Right atrium auricular region (tissue), 2 donors: ENCODE measurements at regions not wholly inside any gene's neighbourhood (a gene's known extent, or its start where the extent isn't known, plus 50 kb on each side); places are given as distances from the start of the nearest gene placed in this dataset.

Experiments
- DNase-seq: peaks from one replicate; pipeline ENCODE4 v3.0.0-alpha.2; 2019; ENCODE audit warnings: low spot score
- H3K27ac ChIP-seq, 2 donors: fragments of 200-600 bp; sonication (generic); 1 replicate in 1 of 2; 2 replicates in 1 of 2; pipeline ENCODE4 v1.5.1; 2016 to 2019
- H3K27me3 ChIP-seq, 2 donors: fragments of 200-600 bp; sonication (generic); one replicate each; pipeline versions ENCODE4 v1.5.1 to v1.6.0; 2017 to 2019
- H3K36me3 ChIP-seq: fragments of 200-600 bp; sonication (generic); one replicate; pipeline ENCODE4 v1.5.1; 2016
- H3K4me1 ChIP-seq, 2 donors: fragments of 200-600 bp; sonication (generic); one replicate each; pipeline versions ENCODE4 v1.5.1 to v1.6.0; 2017 to 2019
- H3K4me3 ChIP-seq, 2 donors: fragments of 200-600 bp; sonication (generic); 1 replicate in 1 of 2; 2 replicates in 1 of 2; pipeline ENCODE4 v1.5.1; 2017 to 2019; ENCODE audit warnings: mild to moderate bottlenecking in 1 of 2, moderate library complexity in 1 of 2
- H3K9me3 ChIP-seq, 2 donors: fragments of 200-600 bp; sonication (generic); one replicate each; pipeline ENCODE4 v1.5.1; 2019
- CTCF ChIP-seq, 2 donors: fragments of 200-600 bp; sonication (generic); IDR thresholded peaks; one replicate each; pipeline ENCODE4 v1.5.1; 2019; ENCODE audit warnings: antibody characterized with exemption in 2 of 2

- no peaks in the 10 kb centered on the region for H3K36me3 ChIP-seq
- DNase-seq: no peak
- no peaks in the 10 kb centered on the region for H3K4me1 ChIP-seq
- TF ChIP-seq CTCF (IDR thresholded peaks at IDR 0.05): no peak
- no peak overlapping the region for H3K4me3 ChIP-seq
- no peaks in the 10 kb centered on the region for H3K9me3 ChIP-seq
- no peak overlapping the region for H3K27ac ChIP-seq
- H3K27me3 ChIP-seq: no peaks in the 10 kb centered on the region
Measured at GRCh38 chr16:65323655-65324237, 201.9 kb upstream of the CDH11 start.

- Histone ChIP-seq H3K36me3 (no peaks in the 10 kb centered on the region), H3K27ac (no peak overlapping the region), H3K27me3 (no peaks in the 10 kb centered on the region), H3K4me1 (peaks cover 0 to 8% of the 10 kb centered on the region in 2 donors), H3K9me3 (no peaks in the 10 kb centered on the region), H3K4me3 (no peak overlapping the region)
- TF ChIP-seq CTCF (IDR thresholded peaks at IDR 0.05): no peak
- DNase-seq: no peak
Measured at GRCh38 chr16:65319621-65320231, 197.9 kb upstream of the CDH11 start.

GRCh38 chr16:65318590-65319257, 196.9 kb upstream of the CDH11 start:
- TF ChIP-seq CTCF (IDR thresholded peaks at IDR 0.05): no peak

GRCh38 chr16:65318138-65318537, 196.3 kb upstream of the CDH11 start:
- H3K36me3 ChIP-seq: no peaks in the 10 kb centered on the region
- H3K4me1 ChIP-seq: peaks cover 0 to 14% of the 10 kb centered on the region in 2 donors
- no peak overlapping the region for H3K4me3 ChIP-seq
- H3K27ac ChIP-seq: no peak overlapping the region
- no peaks in the 10 kb centered on the region for H3K27me3 ChIP-seq
- no peaks in the 10 kb centered on the region for H3K9me3 ChIP-seq
- DNase-seq: no peak
- no peak for TF ChIP-seq CTCF (IDR thresholded peaks at IDR 0.05)

More at GRCh38 chr16:65318590-65319257, 196.9 kb upstream of the CDH11 start:
- Histone ChIP-seq H3K36me3 (no peaks in the 10 kb centered on the region), H3K4me1 (peaks cover 0 to 14% of the 10 kb centered on the region in 2 donors), H3K4me3 (no peak overlapping the region), H3K27ac (no peak overlapping the region), H3K27me3 (no peaks in the 10 kb centered on the region), H3K9me3 (no peaks in the 10 kb centered on the region)
- no peak for DNase-seq

- peaks cover 0 to 14% of the 10 kb centered on the region in 2 donors for H3K4me1 ChIP-seq
- no peak for DNase-seq
- no peak overlapping the region for H3K4me3 ChIP-seq
- no peaks in the 10 kb centered on the region for H3K36me3 ChIP-seq
- H3K27me3 ChIP-seq: no peaks in the 10 kb centered on the region
- no peak for TF ChIP-seq CTCF (IDR thresholded peaks at IDR 0.05)
- H3K27ac ChIP-seq: no peak overlapping the region
- H3K9me3 ChIP-seq: no peaks in the 10 kb centered on the region
Measured at GRCh38 chr16:65316808-65317207, 194.9 kb upstream of the CDH11 start.
